DND-41 (cell line): ENCODE measurements at regions not wholly inside any gene's neighbourhood (a gene's known extent, or its start where the extent isn't known, plus 50 kb on each side); places are given as distances from the start of the nearest gene placed in this dataset.

Experiments
- ATAC-seq: fragments of 200-7000 bp; cut with Tn5 transposase; 3 replicates; pipeline ENCODE4 v1.9.1; 2021; ENCODE audit warnings: low read depth; ENCODE audit not compliant: insufficient read depth
- DNase-seq: peaks from one replicate; pipeline ENCODE4 v3.0.0-alpha.2; 2020
- H2AFZ ChIP-seq: 2 replicates; pipeline ENCODE4 v1.6.0; 2012; ENCODE audit warnings: low read depth, low read length
- H3K27ac ChIP-seq: 2 replicates; pipeline ENCODE4 v1.5.1; 2012; ENCODE audit warnings: low read length, inconsistent platforms
- H3K27me3 ChIP-seq: fragments of 200-600 bp; sonication (generic); 2 replicates; pipeline ENCODE4 v1.6.0; 2012; ENCODE audit warnings: low read length, mild to moderate bottlenecking, inconsistent platforms; ENCODE audit not compliant: insufficient read depth, poor library complexity
- H3K36me3 ChIP-seq: 2 replicates; pipeline ENCODE4 v1.5.1; 2012; ENCODE audit warnings: low read length, inconsistent platforms; ENCODE audit not compliant: insufficient read depth
- H3K4me1 ChIP-seq: 2 replicates; pipeline ENCODE4 v1.5.1; 2012; ENCODE audit warnings: mild to moderate bottlenecking, low read length; ENCODE audit not compliant: insufficient read depth
- H3K4me2 ChIP-seq: 2 replicates; pipeline ENCODE4 v1.6.0; 2012; ENCODE audit warnings: mild to moderate bottlenecking, moderate library complexity, low read length, inconsistent platforms; ENCODE audit not compliant: insufficient read depth
- H3K4me3 ChIP-seq, 2 experiments: fragments of 200-600 bp in 1 of 2; shearing (Covaris generic) in 1 of 2; 2 replicates each; pipeline ENCODE4 v1.5.1; 2012 to 2016; ENCODE audit warnings: inconsistent platforms in 2 of 2, low read length in 2 of 2, mild to moderate bottlenecking in 2 of 2, low read depth in 1 of 2, moderate library complexity in 1 of 2
- H3K79me2 ChIP-seq: 2 replicates; pipeline ENCODE4 v1.6.0; 2012; ENCODE audit warnings: low read length, inconsistent platforms; ENCODE audit not compliant: insufficient read depth
- H3K9ac ChIP-seq: 2 replicates; pipeline ENCODE4 v1.6.0; 2012; ENCODE audit warnings: low read depth, mild to moderate bottlenecking, inconsistent platforms, low read length, moderate library complexity
- H3K9me3 ChIP-seq: 2 replicates; pipeline ENCODE4 v1.5.1; 2012; ENCODE audit warnings: low read length, moderate library complexity, mild to moderate bottlenecking, inconsistent platforms; ENCODE audit not compliant: insufficient read depth, severe bottlenecking
- H4K20me1 ChIP-seq: 2 replicates; pipeline ENCODE4 v1.6.0; 2012; ENCODE audit warnings: low read length; ENCODE audit not compliant: insufficient read depth
- CTCF ChIP-seq: IDR thresholded peaks from 2 replicates; pipeline ENCODE4 v1.5.1; 2012; ENCODE audit warnings: borderline replicate concordance, low read length, moderate library complexity, mild to moderate bottlenecking; ENCODE audit not compliant: poor library complexity, severe bottlenecking; ENCODE audit errors: extremely low read depth
- EZH2 ChIP-seq: IDR thresholded peaks from 3 replicates; pipeline ENCODE4 v1.6.1; 2012; ENCODE audit warnings: borderline replicate concordance, low read depth, mild to moderate bottlenecking, moderate library complexity, low read length, inconsistent platforms; ENCODE audit not compliant: severe bottlenecking

DNA sequence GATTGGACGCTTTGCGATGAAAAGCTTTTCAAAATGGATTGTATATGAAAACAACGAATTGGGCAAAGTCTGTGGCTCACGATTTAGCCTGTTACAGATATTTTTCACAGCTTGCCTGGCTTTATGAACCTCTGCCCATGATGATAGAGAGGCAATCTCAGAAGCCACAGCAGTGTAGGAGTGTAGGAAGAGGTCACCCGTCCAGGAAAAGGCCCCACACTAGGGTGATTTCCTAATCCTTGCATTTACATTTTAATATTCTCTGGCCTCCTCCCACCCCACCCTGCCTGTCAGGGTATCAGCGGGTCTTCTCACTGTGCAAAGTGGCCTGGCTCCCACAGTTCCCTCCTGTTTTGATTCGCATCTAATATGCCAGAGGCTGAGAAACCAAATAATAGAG, 81.8 kb upstream of the FOXN3 start:
- no peak for DNase-seq
- Histone ChIP-seq H3K4me1 (no peaks in the 10 kb centered on the region), H4K20me1 (peaks cover 5% of the 10 kb centered on the region), H3K79me2 (peaks cover 10% of the 10 kb centered on the region; the same call in 1 of the 2 replicates), H3K27ac (no peak overlapping the region), H3K4me3 (no peak overlapping the region), H3K4me2 (no peak overlapping the region), H2AFZ (no peak overlapping the region), H3K9ac (no peak overlapping the region), H3K9me3 (no peaks in the 10 kb centered on the region), H3K36me3 (peaks cover 8% of the 10 kb centered on the region; the same call in 1 of the 2 replicates), H3K27me3 (no peaks in the 10 kb centered on the region)
- TF ChIP-seq CTCF (no peak), EZH2 (no peak)
- no peak for ATAC-seq

GRCh38 chr14:89495718-89496117, 78.7 kb upstream of the FOXN3 start:
- TF ChIP-seq EZH2 (no peak), CTCF (no peak)
- Histone ChIP-seq H3K9ac (no peak overlapping the region), H3K27ac (no peak overlapping the region), H3K4me3 (no peak overlapping the region), H3K27me3 (no peaks in the 10 kb centered on the region), H3K9me3 (no peaks in the 10 kb centered on the region), H3K79me2 (peaks cover 8% of the 10 kb centered on the region; the same call in 1 of the 2 replicates), H2AFZ (no peak overlapping the region), H3K36me3 (peaks cover 8% of the 10 kb centered on the region; the same call in 1 of the 2 replicates), H4K20me1 (peaks cover 4% of the 10 kb centered on the region; the same call in 1 of the 2 replicates), H3K4me1 (no peaks in the 10 kb centered on the region), H3K4me2 (no peak overlapping the region)
- DNase-seq (no peak), ATAC-seq (no peak)

- TF ChIP-seq EZH2 (no peak), CTCF (no peak)
- Histone ChIP-seq H3K36me3 (no peaks in the 10 kb centered on the region), H4K20me1 (0 out of 2 replicates have a peak, but pooled peaks cover 6% of the 10 kb centered on the region), H3K4me2 (no peak overlapping the region), H3K9ac (no peak overlapping the region), H3K4me1 (no peaks in the 10 kb centered on the region), H3K27me3 (no peaks in the 10 kb centered on the region), H3K27ac (no peak overlapping the region), H3K79me2 (0 out of 2 replicates have a peak, but pooled peaks cover 3% of the 10 kb centered on the region), H3K9me3 (no peaks in the 10 kb centered on the region), H3K4me3 (no peak overlapping the region), H2AFZ (no peak overlapping the region)
- DNase-seq (no peak), ATAC-seq (no peak)
Measured at GRCh38 chr14:89493877-89494634, 77.0 kb upstream of the FOXN3 start.

GRCh38 chr14:89493406-89493805, 76.4 kb upstream of the FOXN3 start:
- no peak for DNase-seq
- no peak for ATAC-seq

More at GRCh38 chr14:89493406-89493805, 76.4 kb upstream of the FOXN3 start:
- TF ChIP-seq EZH2 (no peak), CTCF (no peak)
- Histone ChIP-seq H3K27ac (no peak overlapping the region), H3K4me2 (no peak overlapping the region), H4K20me1 (0 out of 2 replicates have a peak, but pooled peaks cover 6% of the 10 kb centered on the region), H3K9ac (no peak overlapping the region), H3K4me1 (no peaks in the 10 kb centered on the region), H3K9me3 (no peaks in the 10 kb centered on the region), H3K27me3 (no peaks in the 10 kb centered on the region), H3K4me3 (no peak overlapping the region), H3K36me3 (no peaks in the 10 kb centered on the region), H2AFZ (no peak overlapping the region), H3K79me2 (0 out of 2 replicates have a peak, but pooled peaks cover 3% of the 10 kb centered on the region)
